DMS53 (cell line): ENCODE measurements at regions not wholly inside any gene's neighbourhood (a gene's known extent, or its start where the extent isn't known, plus 50 kb on each side); places are given as distances from the start of the nearest gene placed in this dataset.

Source experiments
- DNase-seq: peaks from one replicate; lab custom pipeline; 2025; lab: John Stamatoyannopoulos, UW

DNA sequence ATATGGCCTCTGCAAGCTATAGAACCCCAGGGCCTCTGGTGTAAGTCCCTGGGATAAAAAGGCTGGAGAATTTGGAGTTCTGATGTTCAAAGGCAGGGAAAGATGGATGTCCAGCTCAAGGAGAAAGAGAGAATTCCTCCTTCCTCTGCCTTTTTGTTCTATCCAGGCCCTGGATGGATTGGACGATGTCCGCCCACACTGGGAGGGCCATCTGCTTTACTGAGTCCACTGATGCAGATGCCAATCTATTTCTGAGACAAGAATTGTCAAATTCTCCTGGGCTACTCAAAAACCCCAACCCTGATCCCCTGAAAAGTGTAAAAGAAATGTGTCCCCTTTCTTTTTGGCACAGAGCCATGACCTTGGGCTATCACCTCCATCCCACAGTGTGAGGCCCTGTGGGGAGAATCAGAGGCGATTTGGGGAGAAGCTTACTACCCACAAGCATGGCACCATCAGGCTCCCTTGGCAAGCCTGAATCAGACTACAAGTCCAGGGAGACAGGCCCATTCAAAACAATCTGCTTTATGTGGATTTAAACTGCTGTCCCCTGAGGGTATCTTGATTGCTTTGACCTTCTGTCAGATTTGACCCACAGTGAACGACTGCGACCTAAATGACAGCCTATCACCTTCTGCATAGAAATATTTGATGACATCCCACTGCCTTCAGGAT lies 334.0 kb downstream of the NUAK1 start:
- peak; percentile 30 for DNase-seq

DNA sequence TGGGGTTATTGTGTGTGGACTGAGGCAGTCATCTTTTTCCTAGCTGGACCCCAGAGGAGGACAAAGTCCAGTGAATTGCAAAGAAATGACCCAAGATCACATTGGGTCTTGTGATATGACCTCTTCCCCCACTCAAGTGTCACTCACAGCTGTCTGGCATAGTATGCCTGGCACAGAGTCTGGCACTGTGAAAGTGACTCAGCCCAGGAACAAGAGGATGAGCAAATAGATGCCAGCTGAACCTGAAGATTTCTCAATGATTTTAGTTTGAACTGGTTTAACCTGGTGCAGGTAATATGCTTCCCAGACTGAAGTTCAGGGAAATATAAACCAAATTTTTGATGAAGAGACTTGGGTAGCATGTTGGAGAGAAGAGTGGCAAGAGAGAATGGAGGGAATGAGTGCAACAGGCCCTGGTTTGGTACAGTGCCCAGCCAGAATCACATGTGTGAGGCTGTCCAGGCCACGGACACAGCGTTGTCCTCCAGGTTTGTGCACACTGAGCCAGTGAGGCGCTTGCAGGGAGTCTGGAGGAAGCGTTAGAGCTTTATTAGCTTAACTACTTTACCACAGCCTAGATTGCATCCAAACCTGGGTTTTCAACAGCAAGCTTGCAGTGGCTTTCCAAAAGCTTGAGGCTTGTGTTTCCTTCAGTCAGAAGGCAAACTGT lies 332.9 kb downstream of the NUAK1 start:
- DNase-seq: peak; percentile 95

- no peak for DNase-seq
Observed at GRCh38 chr12:105806400-105806770, 332.4 kb downstream of the NUAK1 start.

DNA sequence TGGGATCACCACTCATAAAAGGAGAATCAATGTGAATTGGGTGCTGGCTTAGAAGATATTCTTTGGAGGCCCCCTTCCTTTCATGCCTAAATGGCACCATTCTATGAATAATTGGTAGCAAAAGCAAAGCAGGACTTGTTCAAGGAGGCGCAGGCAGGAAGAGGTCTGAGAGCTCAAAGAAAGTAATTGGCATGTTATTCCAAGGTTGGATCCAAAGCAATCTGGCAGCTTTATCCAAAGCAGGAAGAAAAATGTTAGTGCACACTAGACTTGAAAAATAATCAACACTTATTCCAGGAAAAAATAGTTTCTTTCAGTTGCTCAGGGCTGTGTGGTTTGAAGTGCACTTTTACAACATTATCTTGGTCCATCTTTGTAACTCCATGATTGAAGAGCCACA lies 326.4 kb downstream of the NUAK1 start:
- no peak for DNase-seq

- DNase-seq: no peak
Observed at GRCh38 chr12:105813201-105813600, 325.6 kb downstream of the NUAK1 start.

- DNase-seq: peak; percentile 99
Observed at GRCh38 chr12:105814283-105814682, 324.5 kb downstream of the NUAK1 start.

DNA sequence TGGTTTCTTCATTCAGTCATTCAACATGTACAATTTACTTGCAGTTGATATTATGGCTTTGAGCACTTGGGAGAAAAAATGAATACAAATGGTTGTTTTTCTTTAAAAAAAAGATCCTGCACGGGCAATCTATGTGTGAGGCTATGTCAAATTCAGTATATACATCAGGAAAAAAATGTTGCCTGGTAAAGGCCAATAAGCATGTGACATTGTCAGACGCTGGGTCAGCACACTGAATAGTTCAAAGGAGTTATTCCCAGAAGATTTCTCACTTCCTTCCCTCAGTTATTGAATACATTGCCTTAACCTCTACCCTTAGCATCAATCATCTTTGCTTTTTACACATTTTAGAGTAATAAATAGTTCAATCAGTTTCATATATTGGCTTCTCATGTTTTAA lies 319.2 kb downstream of the NUAK1 start:
- DNase-seq: no peak

DNA sequence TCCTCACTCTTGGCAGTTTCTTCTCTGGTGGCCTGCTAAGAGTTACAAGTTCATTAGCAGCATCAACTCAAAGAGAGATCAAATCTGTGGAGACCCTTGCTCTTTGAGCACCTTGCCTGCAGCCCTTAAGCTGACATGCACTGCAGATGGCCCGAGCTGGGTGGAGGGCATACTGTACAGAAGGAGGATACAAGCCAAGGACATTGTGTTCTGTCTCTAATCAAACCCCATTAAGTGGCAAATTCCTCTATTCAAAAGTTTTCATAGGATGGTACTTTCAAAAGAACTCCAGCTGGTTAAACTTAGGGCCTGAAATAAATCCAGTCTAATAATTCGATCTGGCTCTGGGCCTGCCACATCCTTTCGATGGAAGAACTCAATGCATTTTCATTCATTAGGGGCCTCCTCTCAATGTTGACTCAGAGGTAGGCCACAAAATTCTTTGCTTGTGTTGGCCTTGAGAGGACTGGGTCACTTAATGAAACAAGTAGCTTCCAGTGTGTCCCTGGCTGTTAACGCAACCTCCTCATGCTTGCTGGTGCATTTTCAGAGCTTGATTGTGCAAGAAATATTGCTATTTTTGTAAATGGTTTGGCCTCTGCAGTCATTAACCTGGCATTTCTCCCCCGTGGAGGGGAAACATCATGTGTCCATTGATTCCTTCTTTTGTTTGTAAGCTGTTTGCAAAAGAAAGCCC lies 318.2 kb downstream of the NUAK1 start:
- no peak for DNase-seq

DNA sequence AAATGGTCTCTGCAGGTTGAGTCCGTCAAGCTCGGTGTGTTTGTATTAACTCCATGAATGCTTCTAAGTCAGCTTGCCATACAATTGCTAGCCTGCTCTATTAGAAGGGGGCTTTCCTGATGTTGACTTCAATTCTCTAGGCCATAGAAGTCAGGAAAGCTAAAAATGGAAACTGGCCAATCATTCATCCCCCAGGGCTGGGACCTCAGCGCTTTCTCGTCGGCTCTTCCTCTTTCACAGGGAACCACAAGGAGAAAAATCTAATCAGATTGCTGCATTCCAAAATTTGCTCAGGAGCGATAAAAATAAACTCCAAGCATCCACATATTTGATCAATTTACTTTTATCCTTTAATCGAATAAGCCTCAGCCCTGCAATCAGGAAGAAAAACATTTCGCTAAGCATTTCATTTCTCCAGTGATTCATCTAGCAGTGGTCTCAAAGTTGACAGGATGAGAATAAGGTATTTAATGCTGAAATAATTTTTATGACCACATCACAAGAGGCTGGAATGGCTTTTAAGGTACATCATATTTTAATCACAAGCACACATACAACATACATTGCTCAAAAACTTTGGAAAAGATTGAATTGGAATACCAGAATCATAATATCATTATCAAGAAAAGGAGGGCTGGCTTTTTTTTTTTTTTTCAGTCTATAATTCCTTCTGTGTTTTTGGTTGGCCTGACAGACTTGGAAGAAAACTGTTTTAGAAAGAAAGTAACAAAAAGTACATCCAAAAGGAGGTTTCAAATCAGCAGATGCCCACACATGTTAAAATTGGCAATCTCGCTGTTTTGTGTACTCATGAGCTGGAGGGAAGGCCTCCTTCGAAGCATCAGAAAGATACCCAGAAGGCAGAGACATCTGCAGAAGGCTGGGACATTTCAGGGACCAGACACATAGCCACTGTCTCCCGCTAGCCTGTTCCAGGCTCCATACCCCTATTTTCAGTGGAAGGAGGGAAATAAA lies 316.3 kb downstream of the NUAK1 start:
- no peak for DNase-seq

DNA sequence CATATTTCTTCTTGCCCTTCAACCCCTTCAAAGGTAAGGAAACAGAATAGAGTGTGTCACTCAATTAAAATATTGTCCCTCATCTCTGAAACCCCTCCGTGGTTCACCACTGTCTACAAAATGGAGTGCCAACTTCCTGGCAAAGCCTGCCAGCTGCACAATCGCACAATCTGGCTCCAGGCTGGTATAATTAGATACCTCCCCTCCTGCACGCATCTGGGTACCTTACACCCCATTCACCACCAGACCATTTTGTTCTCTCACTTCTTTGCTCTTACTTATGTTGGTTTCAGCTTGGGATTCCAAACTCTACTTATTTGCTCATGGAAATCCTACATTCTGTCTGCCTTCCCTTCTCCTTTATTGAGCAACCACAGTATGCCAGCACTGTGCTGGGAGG lies 314.9 kb downstream of the NUAK1 start:
- DNase-seq: no peak

- no peak for DNase-seq
Observed at GRCh38 chr12:105825141-105825540, 313.6 kb downstream of the NUAK1 start.

GRCh38 chr12:105831372-105831771 lies 307.4 kb downstream of the NUAK1 start:
- peak; percentile 32 for DNase-seq

- no peak for DNase-seq
Observed at GRCh38 chr12:105832021-105832420, 306.7 kb downstream of the NUAK1 start.

DNA sequence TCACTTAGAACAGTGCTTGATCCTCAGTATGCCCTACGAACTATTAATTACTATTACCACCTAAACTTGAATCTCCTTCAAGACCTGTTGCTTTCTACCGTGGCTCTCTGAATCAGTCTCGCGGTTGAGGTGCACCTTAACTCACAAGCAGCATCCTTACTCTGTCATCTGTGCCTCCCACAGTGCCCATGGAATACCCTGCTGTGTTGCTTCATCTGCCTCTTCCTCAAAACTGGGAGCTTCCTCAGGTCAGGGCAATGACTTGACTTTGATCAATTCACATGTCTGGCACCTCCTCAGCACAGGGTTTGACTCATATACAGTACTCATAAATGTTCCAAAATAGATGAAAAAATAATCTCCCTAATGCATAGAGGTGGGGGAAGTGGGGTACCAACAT lies 305.9 kb downstream of the NUAK1 start:
- no peak for DNase-seq

DNA sequence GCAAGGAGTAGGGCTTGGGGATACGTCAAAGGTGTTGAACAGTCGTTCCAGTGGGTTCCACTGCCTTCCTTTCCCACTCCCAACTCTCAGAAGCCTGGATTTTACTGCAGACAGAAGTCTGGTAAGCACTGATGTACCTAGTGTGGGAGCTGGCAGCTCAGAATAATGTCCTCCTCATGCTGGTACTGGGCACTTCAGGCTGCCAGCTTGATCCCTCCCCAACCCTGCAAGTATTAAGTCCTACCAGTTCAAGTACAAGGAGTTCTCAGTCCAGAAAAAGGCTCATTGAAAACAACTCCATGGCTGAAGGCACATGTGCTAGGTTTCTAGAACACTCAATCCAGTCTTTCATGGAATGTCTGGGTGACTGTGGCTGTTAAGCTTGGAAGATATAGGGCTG lies 304.3 kb downstream of the NUAK1 start:
- no peak for DNase-seq

DNA sequence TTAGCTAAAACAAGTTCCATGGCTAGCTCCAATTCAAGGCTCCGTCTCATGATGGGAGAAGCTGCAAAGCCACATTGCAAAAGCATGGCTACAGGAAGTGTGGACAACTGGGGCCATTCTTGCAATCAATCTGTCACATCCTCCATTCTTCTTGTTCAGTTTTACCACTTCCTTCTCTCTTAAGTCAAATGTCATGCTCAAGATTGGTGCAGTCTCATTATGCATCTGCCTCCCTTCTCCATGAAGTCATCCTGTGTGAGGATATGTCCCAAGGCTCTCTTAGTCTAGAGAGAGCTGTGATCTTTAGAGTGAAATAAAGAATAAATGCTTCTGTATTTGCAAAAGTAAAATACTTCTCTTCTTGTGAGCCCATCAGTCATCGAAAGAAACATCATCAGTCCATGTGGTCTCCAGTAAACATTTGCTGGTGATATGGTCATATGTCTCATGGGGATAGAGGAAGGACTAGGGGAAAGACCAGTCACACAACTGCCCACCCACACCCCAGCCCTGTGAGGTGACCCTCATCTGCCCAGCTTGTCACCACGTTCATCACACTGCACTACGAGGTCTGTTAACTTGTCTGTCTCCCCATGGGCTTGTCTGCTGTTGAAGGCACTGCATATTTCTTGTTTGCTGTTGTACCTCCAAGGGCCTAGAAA lies 303.0 kb downstream of the NUAK1 start:
- no peak for DNase-seq

- DNase-seq: no peak
Observed at GRCh38 chr12:105836242-105836622, 302.5 kb downstream of the NUAK1 start.

GRCh38 chr12:105839629-105840127 lies 299.1 kb downstream of the NUAK1 start:
- no peak for DNase-seq

- DNase-seq: no peak
Observed at GRCh38 chr12:105840384-105840783, 298.4 kb downstream of the NUAK1 start.

DNA sequence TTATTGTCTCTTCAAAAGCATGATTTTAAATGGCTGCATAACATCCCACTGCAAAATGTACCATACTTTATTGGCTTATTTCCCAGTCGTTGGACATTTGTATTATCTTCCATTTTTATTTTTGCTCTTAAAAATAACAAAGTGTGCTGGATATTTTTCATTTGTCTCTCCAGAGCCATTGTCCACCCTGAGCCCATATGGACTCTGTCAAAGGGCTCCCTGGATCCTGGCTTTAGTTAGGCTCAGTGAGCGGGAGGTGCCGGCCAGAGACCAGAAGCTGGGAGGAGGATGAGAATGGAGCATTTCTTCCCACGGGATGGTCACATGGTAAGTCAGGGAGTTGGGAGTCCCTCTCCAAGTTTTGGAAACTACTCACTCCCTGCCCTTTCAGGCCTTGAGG lies 296.9 kb downstream of the NUAK1 start:
- no peak for DNase-seq

GRCh38 chr12:105843561-105843960 lies 295.2 kb downstream of the NUAK1 start:
- DNase-seq: no peak
